Uterus (tissue), 2 donors: ENCODE measurements at regions not wholly inside any gene's neighbourhood (a gene's known extent, or its start where the extent isn't known, plus 50 kb on each side); places are given as distances from the start of the nearest gene placed in this dataset.

Source experiments
- CTCF ChIP-seq, 4 experiments: fragments of 200-600 bp in 2 of 4; fragments of 450-650 bp in 2 of 4; sonication (generic) in 2 of 4; IDR thresholded peaks; one replicate each; pipeline ENCODE4 v1.5.1; 2016 to 2019; ENCODE audit warnings: antibody characterized with exemption in 4 of 4, mild to moderate bottlenecking in 2 of 4, moderate library complexity in 1 of 4
- POLR2A ChIP-seq, 2 donors: fragments of 450-650 bp; IDR thresholded peaks; one replicate each; pipeline ENCODE4 v1.6.1; 2016; ENCODE audit warnings: antibody characterized with exemption in 2 of 2, mild to moderate bottlenecking in 1 of 2, moderate library complexity in 1 of 2

- TF ChIP-seq POLR2A (IDR thresholded peaks at IDR 0.05): no peak
- no peak for TF ChIP-seq CTCF (IDR thresholded peaks at IDR 0.05)
Observed at GRCh38 chr14:41154143-41154807, 452.4 kb upstream of the LRFN5 start.
